Right lobe of liver (tissue), 6 donors: ENCODE measurements at regions not wholly inside any gene's neighbourhood (a gene's known extent, or its start where the extent isn't known, plus 50 kb on each side); places are given as distances from the start of the nearest gene placed in this dataset.
A peak's percentile ranks its signal among the peaks of the same experiment; 100 is the strongest.

Experiments
- ATAC-seq, 4 donors: fragments of 200-7000 bp; cut with Tn5 transposase; one replicate each; pipeline ENCODE4 v1.9.1; 2020; ENCODE audit warnings: mild to moderate bottlenecking in 4 of 4, moderate library complexity in 4 of 4
- DNase-seq, 3 donors: peaks; one replicate each; pipeline ENCODE4 v3.0.0-alpha.2; 2020
- H3K27ac ChIP-seq, 3 donors: fragments of 200-600 bp; one replicate each; pipeline ENCODE4 v1.8.0; 2022
- H3K27me3 ChIP-seq, 2 donors: fragments of 200-600 bp; one replicate each; pipeline ENCODE4 v1.8.0; 2022
- H3K36me3 ChIP-seq, 4 donors: fragments of 200-600 bp; sonication (generic) in 1 of 4; one replicate each; pipeline versions ENCODE4 v1.5.1 to v1.8.0; 2017 to 2022; ENCODE audit warnings: control low read depth in 1 of 4
- H3K4me1 ChIP-seq, 4 donors: fragments of 200-600 bp; sonication (generic) in 1 of 4; one replicate each; pipeline versions ENCODE4 v1.5.1 to v1.8.0; 2017 to 2022; ENCODE audit warnings: control low read depth in 1 of 4
- H3K4me3 ChIP-seq, 3 donors: fragments of 200-600 bp; one replicate each; pipeline ENCODE4 v1.8.0; 2022
- H3K9me3 ChIP-seq, 4 donors: fragments of 200-600 bp; sonication (generic) in 1 of 4; one replicate each; pipeline versions ENCODE4 v1.5.1 to v1.8.0; 2017 to 2022; ENCODE audit warnings: control low read depth in 1 of 4
- POLR2A ChIP-seq: fragments of 450-650 bp; IDR thresholded peaks from one replicate; pipeline ENCODE4 v1.6.1; 2017; ENCODE audit warnings: antibody characterized with exemption, mild to moderate bottlenecking
- whole genome bisulfite sequencing: methylation state at CpG from one replicate; pipeline ENCODE4 v1.1.6; 2018; ENCODE audit warnings: low coverage, low lambda C conversion rate; ENCODE audit not compliant: insufficient coverage; ENCODE audit errors: missing lambda C conversion rate; 5-methylcytosine and 5-hydroxymethylcytosine counted together
- intact Hi-C, 2 donors: fragments of 100-400 bp; cut with DNase I; formaldehyde crosslinking; loops; one replicate each; pipeline versions ENCODE4 v1.11.2 to v1.14.1; 2022
- TF ChIP-seq, protein P1 (sequence below), 4 donors: fragments of 200-600 bp in 3 of 4; fragments of 450-650 bp in 1 of 4; IDR thresholded peaks; one replicate each; pipeline versions ENCODE4 v1.5.1 to v1.8.0; 2016 to 2022; ENCODE audit warnings: antibody characterized with exemption in 4 of 4, mild to moderate bottlenecking in 2 of 4
- donor health status: DM: no; HTN: yes; CAD: no.
- donor health status: DM: no; HTN: no; CAD: no.
- donor health status: DM: no; HTN: no; CAD: no.
- donor health status: DM: no; HTN: yes; CAD: no.
- donor health status: DM: no; HTN: yes; CAD: no.

DNA sequence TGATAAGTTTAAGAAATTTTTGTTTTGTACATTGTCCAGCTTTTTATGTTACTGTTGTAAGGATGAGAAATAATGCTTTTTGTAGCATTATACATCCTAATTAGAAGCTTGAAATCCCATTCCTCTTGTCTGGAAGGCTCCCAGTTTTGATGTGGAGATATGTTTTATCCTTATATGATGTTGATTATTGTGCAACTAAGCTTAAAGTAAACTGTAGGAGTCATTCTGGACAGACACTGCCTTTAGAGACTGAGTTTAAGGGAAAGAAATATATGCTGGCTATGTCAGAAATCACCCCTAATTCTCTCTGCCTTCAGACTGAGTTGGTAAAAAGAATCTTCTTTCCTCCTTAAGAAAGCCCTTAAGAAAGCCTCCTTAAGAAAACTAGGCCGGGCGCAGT lies 670.4 kb downstream of the ZPLD1 start:
- Histone ChIP-seq H3K36me3 (no peaks in the 10 kb centered on the region), H3K9me3 (no peaks in the 10 kb centered on the region), H3K27me3 (no peaks in the 10 kb centered on the region), H3K4me3 (no peak overlapping the region), H3K27ac (no peak overlapping the region), H3K4me1 (no peaks in the 10 kb centered on the region)
- TF ChIP-seq, protein P1, sequence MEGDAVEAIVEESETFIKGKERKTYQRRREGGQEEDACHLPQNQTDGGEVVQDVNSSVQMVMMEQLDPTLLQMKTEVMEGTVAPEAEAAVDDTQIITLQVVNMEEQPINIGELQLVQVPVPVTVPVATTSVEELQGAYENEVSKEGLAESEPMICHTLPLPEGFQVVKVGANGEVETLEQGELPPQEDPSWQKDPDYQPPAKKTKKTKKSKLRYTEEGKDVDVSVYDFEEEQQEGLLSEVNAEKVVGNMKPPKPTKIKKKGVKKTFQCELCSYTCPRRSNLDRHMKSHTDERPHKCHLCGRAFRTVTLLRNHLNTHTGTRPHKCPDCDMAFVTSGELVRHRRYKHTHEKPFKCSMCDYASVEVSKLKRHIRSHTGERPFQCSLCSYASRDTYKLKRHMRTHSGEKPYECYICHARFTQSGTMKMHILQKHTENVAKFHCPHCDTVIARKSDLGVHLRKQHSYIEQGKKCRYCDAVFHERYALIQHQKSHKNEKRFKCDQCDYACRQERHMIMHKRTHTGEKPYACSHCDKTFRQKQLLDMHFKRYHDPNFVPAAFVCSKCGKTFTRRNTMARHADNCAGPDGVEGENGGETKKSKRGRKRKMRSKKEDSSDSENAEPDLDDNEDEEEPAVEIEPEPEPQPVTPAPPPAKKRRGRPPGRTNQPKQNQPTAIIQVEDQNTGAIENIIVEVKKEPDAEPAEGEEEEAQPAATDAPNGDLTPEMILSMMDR (IDR thresholded peaks at IDR 0.05): no peak
- no peak for TF ChIP-seq POLR2A
- WGBS: 72% methylated on average over 2 of the region's 2 CpGs
- DNase-seq: no peak
- intact Hi-C loops: no loop called here
- ATAC-seq: no peak

DNA sequence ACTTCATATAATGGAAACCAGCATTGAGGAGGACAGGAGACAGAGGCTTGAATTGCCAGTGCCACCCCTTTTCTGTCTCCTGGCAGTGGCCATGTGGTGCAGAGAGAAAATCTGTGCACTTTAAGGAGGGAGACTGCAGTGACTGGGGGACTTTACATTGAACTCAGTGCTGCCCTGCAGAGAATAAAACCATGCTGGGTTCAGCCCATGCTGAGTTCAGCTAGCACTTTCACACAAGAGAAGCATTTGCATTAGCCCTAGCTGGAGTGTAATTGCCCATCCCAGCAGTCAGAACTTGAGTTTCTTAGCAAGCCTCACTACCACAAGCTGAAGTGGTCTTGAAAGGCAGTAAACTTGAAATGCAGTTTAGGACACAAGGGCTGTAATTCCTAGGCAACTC lies 677.5 kb downstream of the ZPLD1 start:
- intact Hi-C loops: no loop called here
- no peaks in the 10 kb centered on the region for H3K27me3 ChIP-seq
- no peak for TF ChIP-seq POLR2A
- TF ChIP-seq, protein P1 (IDR thresholded peaks at IDR 0.05): no peak

DNA sequence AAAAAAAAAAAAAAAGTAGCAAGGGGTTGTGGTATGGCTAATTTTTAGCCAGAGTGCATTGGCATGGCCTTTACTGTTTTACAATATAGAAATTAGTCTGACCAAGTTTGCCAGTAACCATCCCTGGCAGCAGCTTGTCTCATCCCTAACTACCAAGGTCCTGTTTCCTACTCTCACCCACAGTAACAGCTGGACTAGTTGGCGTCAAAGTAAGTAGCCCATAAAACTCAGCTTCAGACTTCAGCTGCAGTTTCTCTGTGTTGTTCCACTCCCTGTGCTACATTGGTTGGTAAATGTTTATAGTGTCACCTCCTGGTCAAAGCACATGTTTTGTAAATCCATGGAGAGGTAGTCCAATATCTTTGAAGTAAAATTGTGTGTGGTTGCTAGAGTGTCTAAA lies 691.3 kb downstream of the ZPLD1 start:
- TF ChIP-seq POLR2A: no peak
- TF ChIP-seq, protein P1 (IDR thresholded peaks at IDR 0.05): peak in 1 of 4 donors; percentile 3
- Histone ChIP-seq H3K9me3 (no peaks in the 10 kb centered on the region), H3K27me3 (no peaks in the 10 kb centered on the region), H3K4me3 (no peak overlapping the region), H3K36me3 (no peaks in the 10 kb centered on the region), H3K4me1 (no peaks in the 10 kb centered on the region), H3K27ac (no peak overlapping the region)
- ATAC-seq: peak in 1 of 4 donors; percentile 66
- intact Hi-C loops: no loop called here
- WGBS: 57% methylated on average over 1 of the region's 1 CpG
- DNase-seq: no peak

More for the DNA sequence above, 677.5 kb downstream of the ZPLD1 start:
- Histone ChIP-seq H3K4me1 (no peaks in the 10 kb centered on the region), H3K27ac (no peak overlapping the region), H3K36me3 (no peaks in the 10 kb centered on the region), H3K4me3 (no peak overlapping the region), H3K9me3 (no peaks in the 10 kb centered on the region)
- DNase-seq (no peak), ATAC-seq (no peak)

DNA sequence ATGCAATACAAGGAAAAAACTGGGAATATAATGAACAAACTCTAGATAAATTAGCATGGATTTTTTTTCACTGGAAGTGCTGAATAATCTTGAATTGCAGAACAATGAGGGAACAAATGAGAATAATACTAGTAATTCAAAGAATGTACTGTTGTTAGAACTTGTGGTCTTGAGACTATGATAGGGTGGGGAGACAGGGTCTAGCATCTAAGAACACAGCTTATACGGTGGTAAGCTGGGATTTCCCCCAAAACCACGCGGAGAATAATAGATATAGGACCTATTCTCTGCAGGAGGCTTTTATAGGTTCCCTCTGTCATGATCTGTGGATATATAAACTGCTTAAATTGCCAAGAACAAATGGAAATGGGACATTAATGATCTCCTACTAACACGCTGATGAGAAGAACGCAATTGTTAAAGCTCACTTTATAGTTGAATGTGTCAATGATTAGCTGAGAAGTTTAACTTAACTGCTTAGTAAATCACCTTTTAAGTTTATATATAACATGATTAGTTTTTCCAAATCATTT lies 692.3 kb downstream of the ZPLD1 start:
- intact Hi-C loops: no loop called here
- no peaks in the 10 kb centered on the region for H3K36me3 ChIP-seq
- 63% methylated on average over 5 of the region's 5 CpGs for WGBS
- DNase-seq: no peak
- H3K4me1 ChIP-seq: no peaks in the 10 kb centered on the region
- no peaks in the 10 kb centered on the region for H3K9me3 ChIP-seq
- H3K4me3 ChIP-seq: no peak overlapping the region
- no peaks in the 10 kb centered on the region for H3K27me3 ChIP-seq
- TF ChIP-seq POLR2A: no peak
- TF ChIP-seq, protein P1 (IDR thresholded peaks at IDR 0.05): no peak
- ATAC-seq: no peak
- H3K27ac ChIP-seq: no peak overlapping the region

DNA sequence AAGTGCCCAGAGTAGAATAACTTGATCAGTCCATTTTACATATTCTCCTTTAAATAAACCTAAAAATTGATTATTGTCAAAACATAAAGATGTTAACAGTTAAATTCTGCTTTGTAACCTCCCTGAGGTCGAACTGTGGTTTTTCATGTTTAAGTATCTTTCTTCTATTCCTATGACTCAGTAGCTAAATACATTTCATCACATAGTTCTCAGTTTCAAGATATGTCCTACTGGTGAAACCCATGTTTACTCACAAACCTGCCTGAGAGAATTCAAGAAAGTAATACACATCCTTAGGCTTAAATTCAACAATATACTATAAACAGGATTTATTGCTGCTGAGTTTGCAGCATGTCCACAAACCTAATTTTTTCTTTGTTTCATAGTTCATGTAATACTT lies 692.9 kb downstream of the ZPLD1 start:
- no peaks in the 10 kb centered on the region for H3K9me3 ChIP-seq
- whole genome bisulfite sequencing: 14% methylated on average over 1 of the region's 1 CpG
- no peaks in the 10 kb centered on the region for H3K36me3 ChIP-seq
- no peak for TF ChIP-seq POLR2A
- TF ChIP-seq, protein P1 (IDR thresholded peaks at IDR 0.05): no peak
- no peak for ATAC-seq
- H3K27ac ChIP-seq: no peak overlapping the region
- DNase-seq: no peak
- no peak overlapping the region for H3K4me3 ChIP-seq
- no peaks in the 10 kb centered on the region for H3K4me1 ChIP-seq
- no peaks in the 10 kb centered on the region for H3K27me3 ChIP-seq
- intact Hi-C loops: no loop called here
